HG03045 (cell line): ENCODE measurements at regions not wholly inside any gene's neighbourhood (a gene's known extent, or its start where the extent isn't known, plus 50 kb on each side); places are given as distances from the start of the nearest gene placed in this dataset.
"Not testable (repeated sequence)": the region's sequence is repeated elsewhere in the genome, so short reads cannot be mapped to it uniquely, and the experiment has no call there.

Experiments used
- ATAC-seq: cut with Tn5 transposase; IDR thresholded peaks from one replicate; pipeline ENCODE4 v1.9.1; 2021; ENCODE audit warnings: mild to moderate bottlenecking, moderate library complexity; ENCODE audit not compliant: unreplicated experiment

GRCh38 chr2:54065411-54065810 is 50.0 kb upstream of the ACYP2 start:
- ATAC-seq, result no peak

- no peak for ATAC-seq
These were observed 51.4 kb upstream of the ACYP2 start for GRCh38 chr2:54063967-54064535.

- ATAC-seq, result no peak
These were observed 53.0 kb upstream of the ACYP2 start for GRCh38 chr2:54062401-54062800.

GRCh38 chr2:54061272-54061671 is 54.1 kb upstream of the ACYP2 start:
- no peak for ATAC-seq

GRCh38 chr2:54059986-54060385 is 55.4 kb upstream of the ACYP2 start:
- no peak for ATAC-seq

GRCh38 chr2:54059504-54059903 is 55.9 kb upstream of the ACYP2 start:
- no peak for ATAC-seq

GRCh38 chr2:54058449-54058848 is 57.0 kb upstream of the ACYP2 start:
- ATAC-seq, result no peak

GRCh38 chr2:54054774-54055173 is 60.6 kb upstream of the ACYP2 start:
- ATAC-seq, result no peak

GRCh38 chr2:54054271-54054670 is 61.1 kb upstream of the ACYP2 start:
- peak; percentile 78 for ATAC-seq

GRCh38 chr2:54053830-54054229 is 61.6 kb upstream of the ACYP2 start:
- ATAC-seq, result peak; percentile 31

- ATAC-seq, result no peak
These were observed 62.3 kb upstream of the ACYP2 start for GRCh38 chr2:54052825-54053718.

GRCh38 chr2:54050445-54050844 is 65.0 kb upstream of the ACYP2 start:
- ATAC-seq, result no peak

- ATAC-seq, result no peak
These were observed 66.0 kb upstream of the ACYP2 start for GRCh38 chr2:54049365-54049764.

GRCh38 chr2:54048896-54049295 is 66.5 kb upstream of the ACYP2 start:
- not testable (repeated sequence) for ATAC-seq

- no peak for ATAC-seq
These were observed 67.2 kb upstream of the ACYP2 start for GRCh38 chr2:54048117-54048785.

GRCh38 chr2:54047658-54048057 is 67.8 kb upstream of the ACYP2 start:
- ATAC-seq, result no peak

GRCh38 chr2:54047091-54047490 is 68.3 kb upstream of the ACYP2 start:
- ATAC-seq, result no peak

- no peak for ATAC-seq
These were observed 72.3 kb upstream of the PSME4 start for GRCh38 chr2:54042897-54043620.

GRCh38 chr2:54042341-54042740 is 71.5 kb upstream of the PSME4 start:
- no peak for ATAC-seq

- ATAC-seq, result no peak
These were observed 70.3 kb upstream of the PSME4 start for GRCh38 chr2:54041135-54041534.

GRCh38 chr2:54040685-54041084 is 69.9 kb upstream of the PSME4 start:
- ATAC-seq, result no peak
